CD1c-positive myeloid dendritic cell (primary cell): ENCODE measurements at regions not wholly inside any gene's neighbourhood (a gene's known extent, or its start where the extent isn't known, plus 50 kb on each side); places are given as distances from the start of the nearest gene placed in this dataset.

Experiments used
- DNase-seq: peaks from one replicate; pipeline ENCODE4 v3.0.0-alpha.2; 2016; ENCODE audit errors: extremely low spot score

DNA sequence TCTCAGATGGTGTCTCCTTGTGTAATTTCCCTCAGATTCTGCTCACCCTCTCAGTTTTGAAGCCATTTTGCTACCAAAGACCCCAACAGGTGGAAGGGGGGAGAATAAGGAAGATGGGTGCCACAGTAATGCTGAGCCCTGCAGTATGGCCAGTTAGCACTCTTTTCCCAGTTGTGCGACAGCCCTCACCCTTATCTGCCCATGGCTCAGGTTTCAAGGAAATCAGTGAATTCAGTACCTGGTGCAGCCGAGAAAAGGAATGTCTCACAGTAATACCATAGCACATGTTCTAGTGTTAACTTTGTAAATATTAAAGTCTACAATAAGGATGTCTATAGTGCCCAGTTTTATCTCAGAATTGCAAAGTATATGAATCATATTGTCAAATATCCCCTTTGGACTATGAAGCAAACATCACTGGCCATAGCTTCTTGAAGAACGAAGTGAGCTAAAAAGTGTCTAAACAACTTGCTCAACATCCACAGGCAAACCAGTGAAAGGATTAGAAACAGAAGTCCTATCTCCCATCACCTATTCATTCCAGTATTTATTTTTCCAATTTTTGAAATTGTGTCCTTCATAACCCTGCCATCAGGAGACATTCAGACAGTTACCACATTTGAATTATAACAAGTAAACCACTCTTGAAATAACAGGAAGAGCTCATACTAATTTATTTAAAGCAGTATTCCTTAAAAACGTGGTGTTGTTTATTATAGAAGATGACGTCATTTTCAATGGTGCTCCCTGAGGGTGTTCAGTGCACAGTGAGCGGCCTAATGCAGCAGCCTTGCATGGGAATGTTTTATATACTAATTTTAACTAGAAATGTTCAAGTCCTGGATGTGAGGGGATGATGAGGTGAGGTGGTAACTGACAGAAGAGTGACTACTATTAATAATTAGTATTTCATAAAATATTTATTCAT lies 366.2 kb downstream of the TFAP2A start:
- no peak for DNase-seq

GRCh38 chr6:10042280-10042679 lies 372.6 kb downstream of the TFAP2A start:
- DNase-seq = no peak

DNA sequence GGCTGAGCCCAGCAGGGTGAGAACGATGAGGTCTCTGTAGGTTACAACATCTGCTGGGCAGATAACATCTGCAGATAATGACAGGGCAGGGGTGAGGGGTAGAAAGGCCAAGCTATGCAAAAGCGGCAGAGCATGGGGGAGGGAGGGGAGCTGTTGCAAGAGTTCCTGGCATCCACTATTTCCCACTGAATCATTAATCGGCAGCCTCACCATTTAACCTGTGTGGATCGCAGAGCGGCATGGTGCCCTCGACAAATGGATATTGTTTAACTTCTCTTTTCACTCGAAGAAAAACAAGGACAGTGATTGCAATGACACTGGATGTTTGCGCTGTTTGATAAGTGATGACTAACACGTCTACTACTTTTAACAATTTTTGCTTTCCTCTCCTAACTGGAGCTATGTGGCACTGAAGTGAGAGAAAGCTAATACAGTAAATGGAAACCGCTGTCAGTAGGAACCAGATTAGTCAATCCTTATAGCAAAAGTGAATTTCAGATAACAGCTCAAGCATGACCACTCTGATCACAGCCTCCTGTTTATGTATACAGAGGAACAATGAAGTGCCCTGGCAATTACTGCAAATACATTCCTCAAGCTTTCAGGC lies 381.5 kb downstream of the TFAP2A start:
- DNase-seq = no peak

- DNase-seq = no peak
Observed at GRCh38 chr6:10031617-10032016, 383.3 kb downstream of the TFAP2A start.

GRCh38 chr6:10030942-10031537 lies 383.8 kb downstream of the TFAP2A start:
- peak; percentile 40 for DNase-seq

GRCh38 chr6:10028222-10028621 lies 386.7 kb downstream of the TFAP2A start:
- no peak for DNase-seq

GRCh38 chr6:10019851-10020250 lies 395.0 kb downstream of the TFAP2A start:
- no peak for DNase-seq

DNA sequence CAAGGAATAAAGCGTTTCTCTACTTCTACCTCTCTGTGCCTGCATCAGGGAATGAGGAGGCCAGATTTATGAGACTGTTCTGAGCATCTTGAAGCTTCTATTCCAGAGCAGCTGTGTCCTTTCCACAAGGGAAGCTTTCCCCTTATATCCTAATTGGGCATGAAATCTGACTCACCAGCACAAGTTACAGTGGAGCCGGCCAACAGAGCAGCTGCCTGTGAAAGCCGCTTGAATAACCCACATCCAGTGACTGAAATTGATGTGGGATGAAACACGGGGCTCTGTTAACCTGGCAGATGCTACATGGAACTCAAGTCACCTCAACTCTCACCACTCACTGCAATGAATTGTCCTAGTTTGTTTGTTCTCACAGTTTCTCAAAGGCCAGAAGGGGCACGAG lies 400.3 kb downstream of the TFAP2A start:
- no peak for DNase-seq

DNA sequence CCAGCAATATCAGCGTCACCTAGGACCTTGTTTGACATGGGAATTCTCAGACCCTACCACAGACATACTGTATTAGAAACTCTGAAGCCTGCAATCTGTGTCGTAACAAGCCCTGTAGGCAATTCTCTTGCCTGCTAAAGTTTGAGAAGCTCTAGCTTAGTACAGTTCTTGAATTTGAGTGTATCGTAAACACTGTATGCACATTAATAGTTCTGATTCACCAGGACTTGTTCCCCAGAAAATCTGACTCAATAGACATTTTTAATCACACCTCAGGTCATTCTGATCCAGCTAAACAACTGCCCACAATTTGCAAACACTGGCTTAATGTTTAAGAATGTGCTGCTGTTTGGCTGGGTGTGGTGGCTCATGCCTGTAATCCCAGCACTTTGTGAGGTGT lies 414.3 kb downstream of the TFAP2A start:
- DNase-seq = no peak

GRCh38 chr6:9999796-10000195 lies 415.1 kb downstream of the TFAP2A start:
- DNase-seq = no peak

- no peak for DNase-seq
Observed at GRCh38 chr6:9986273-9986672, 428.6 kb downstream of the TFAP2A start.

GRCh38 chr6:9985481-9985880 lies 429.4 kb downstream of the TFAP2A start:
- no peak for DNase-seq

DNA sequence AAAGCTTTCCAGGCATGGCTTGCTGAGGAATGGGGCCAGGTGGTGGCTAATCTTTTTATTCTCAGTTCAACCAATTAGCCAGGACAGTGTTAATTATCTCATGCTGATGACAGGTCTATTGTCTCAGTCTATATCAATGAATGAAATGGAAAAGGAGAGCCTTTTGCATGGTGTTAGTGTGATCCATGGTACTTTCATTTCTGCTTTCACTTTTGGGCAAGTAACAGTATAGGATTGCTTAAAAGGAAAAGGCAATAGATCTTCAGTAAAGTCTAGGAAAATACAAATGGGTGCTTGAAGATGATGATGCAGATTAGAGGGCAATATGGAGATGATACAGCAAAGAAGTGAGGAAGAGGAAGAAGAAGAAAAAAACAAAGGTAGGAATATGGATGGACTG lies 430.3 kb downstream of the TFAP2A start:
- no peak for DNase-seq

DNA sequence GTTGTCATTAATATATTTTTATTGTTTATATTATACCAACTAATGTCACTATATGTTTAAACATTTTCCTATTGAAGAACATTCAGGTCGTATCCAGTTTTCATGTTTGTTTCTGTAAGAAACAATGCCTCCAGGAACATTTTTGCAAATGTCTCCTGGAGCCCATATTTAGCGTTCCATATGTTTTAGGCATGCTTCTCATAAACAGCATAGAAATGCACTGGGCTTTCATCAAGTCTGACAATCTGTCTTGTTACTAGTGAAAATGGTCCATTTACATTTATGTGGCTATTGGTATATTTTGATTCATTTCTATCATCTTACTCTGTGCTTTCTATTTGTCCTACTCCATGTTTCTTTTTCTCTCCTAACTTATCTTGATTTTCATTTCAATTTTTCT lies 431.7 kb downstream of the TFAP2A start:
- DNase-seq = no peak

- no peak for DNase-seq
Observed at GRCh38 chr6:9982215-9982614, 432.7 kb downstream of the TFAP2A start.

GRCh38 chr6:9979996-9980395 lies 434.9 kb downstream of the TFAP2A start:
- DNase-seq = no peak

DNA sequence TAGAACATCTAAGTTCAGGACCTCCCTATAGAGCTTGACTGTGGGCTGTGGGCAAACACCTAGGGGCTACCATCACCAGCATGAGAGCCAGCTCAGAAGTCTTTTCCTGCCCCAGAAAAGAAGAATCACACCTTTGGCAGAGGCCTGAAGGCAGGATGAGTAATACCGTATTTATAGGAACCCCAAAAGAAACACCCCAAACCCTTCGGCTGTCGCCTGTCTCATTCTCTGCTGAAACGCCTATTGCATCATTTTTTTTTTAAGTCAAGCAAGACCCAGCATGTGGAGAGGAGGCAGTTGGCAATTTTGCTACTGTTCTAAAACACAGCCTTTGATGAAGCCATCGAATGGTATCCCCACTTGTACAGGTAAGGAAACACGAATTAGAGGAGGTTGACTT lies 436.4 kb downstream of the TFAP2A start:
- no peak for DNase-seq

DNA sequence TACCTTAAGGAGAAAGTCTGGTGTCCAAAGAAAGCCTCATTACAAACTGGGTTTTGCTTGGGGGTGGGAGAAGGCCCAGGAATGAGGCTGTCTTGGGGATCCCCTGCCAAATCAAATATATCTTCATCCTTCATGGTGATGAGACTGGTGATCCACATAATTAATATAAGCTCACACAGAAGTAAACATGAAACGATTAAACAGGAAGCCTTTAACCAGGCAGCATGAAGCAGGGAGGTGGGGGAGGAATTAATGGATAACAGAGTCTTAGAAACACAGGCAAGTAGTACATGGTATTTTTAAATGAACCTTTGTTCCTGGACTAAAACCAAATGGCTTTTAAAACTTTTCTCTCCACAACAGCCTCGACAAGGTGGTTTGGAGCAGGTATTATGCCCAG lies 437.5 kb downstream of the TFAP2A start:
- no peak for DNase-seq

DNA sequence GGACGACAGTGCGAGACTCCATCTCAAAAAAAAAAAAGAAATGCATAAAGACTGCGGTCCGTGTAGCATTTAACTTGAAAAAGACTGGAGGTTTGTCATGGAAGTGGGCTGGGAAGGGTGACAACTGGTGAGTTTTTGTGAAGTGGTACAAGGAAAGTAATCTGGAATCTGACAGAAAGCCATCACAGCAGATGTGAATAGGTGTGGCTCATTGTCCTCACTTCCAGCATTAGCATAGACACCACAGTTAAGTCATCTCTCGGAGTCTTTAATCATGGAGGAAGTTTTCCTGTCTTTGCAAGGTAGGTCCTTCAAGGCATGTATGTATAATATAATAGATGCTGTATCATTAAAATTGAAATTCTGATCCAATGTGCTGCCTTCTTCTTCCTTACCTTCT lies 453.2 kb downstream of the TFAP2A start:
- no peak for DNase-seq

GRCh38 chr6:9957215-9957759 lies 457.6 kb downstream of the TFAP2A start:
- no peak for DNase-seq

GRCh38 chr6:9948678-9949077 lies 466.2 kb downstream of the TFAP2A start:
- DNase-seq = no peak

DNA sequence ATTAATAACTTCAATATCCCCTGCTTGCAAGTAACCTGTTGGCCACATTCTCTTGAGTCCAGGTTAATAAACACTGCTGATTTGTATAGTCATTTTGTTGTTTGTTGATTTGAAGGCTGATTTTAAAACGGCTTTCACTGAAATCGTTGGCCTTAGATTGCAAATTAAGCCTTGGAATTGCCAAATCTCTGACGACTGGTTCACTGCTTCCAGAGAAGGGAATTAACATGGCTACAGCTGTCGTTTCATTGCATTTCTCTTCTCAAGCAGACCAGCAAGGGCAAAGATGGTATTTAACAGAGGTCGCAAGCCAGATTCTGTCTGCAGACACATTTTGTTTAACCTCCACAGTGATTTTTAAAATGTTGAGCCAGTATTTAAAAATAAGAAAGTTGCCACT lies 470.9 kb downstream of the TFAP2A start:
- DNase-seq = no peak

GRCh38 chr6:9943026-9943425 lies 471.8 kb downstream of the TFAP2A start:
- no peak for DNase-seq
